GM23338 (cell line): ENCODE measurements at regions not wholly inside any gene's neighbourhood (a gene's known extent, or its start where the extent isn't known, plus 50 kb on each side); places are given as distances from the start of the nearest gene placed in this dataset.

ENCODE experiments used
- ATAC-seq: fragments of 200-7000 bp; cut with Tn5 transposase; 3 replicates; pipeline ENCODE4 v1.9.1; 2020
- DNase-seq: peaks from one replicate; pipeline ENCODE4 v3.0.0-alpha.2; 2015; ENCODE audit warnings: low spot score
- H2AFZ ChIP-seq: fragments of 200-600 bp; sonication (generic); 2 replicates; pipeline ENCODE4 v1.8.0; 2016; ENCODE audit warnings: antibody characterized with exemption, mild to moderate bottlenecking, moderate library complexity
- H3F3A ChIP-seq: fragments of 200-600 bp; sonication (generic); replicated peaks from 2 replicates; pipeline ENCODE4 v1.8.0; 2017; ENCODE audit warnings: antibody characterized with exemption, mixed run types, low read depth
- H3K27ac ChIP-seq: fragments of 200-600 bp; sonication (generic); 2 replicates; pipeline ENCODE4 v1.6.1; 2016; ENCODE audit warnings: low read depth
- H3K27me3 ChIP-seq: fragments of 200-600 bp; sonication (generic); 2 replicates; pipeline ENCODE4 v1.8.0; 2016; ENCODE audit warnings: mild to moderate bottlenecking, mixed run types, moderate library complexity; ENCODE audit not compliant: insufficient read depth
- H3K36me3 ChIP-seq: fragments of 200-600 bp; sonication (generic); 2 replicates; pipeline ENCODE4 v1.8.0; 2016; ENCODE audit warnings: mild to moderate bottlenecking; ENCODE audit not compliant: insufficient read depth
- H3K4me1 ChIP-seq: fragments of 200-600 bp; sonication (generic); 2 replicates; pipeline ENCODE4 v1.8.0; 2016; ENCODE audit warnings: mild to moderate bottlenecking, moderate library complexity; ENCODE audit not compliant: insufficient read depth
- H3K4me2 ChIP-seq: fragments of 200-600 bp; sonication (generic); 2 replicates; pipeline ENCODE4 v1.7.1; 2017; ENCODE audit warnings: mixed run types
- H3K4me3 ChIP-seq: fragments of 200-600 bp; sonication (generic); 2 replicates; pipeline ENCODE4 v1.6.1; 2016; ENCODE audit warnings: mixed run types
- H3K79me2 ChIP-seq: fragments of 200-600 bp; sonication (generic); replicated peaks from 2 replicates; pipeline ENCODE4 v1.8.0; 2017; ENCODE audit warnings: mild to moderate bottlenecking; ENCODE audit not compliant: insufficient read depth
- H3K9me2 ChIP-seq: fragments of 200-600 bp; sonication (generic); 2 replicates; pipeline ENCODE4 v1.8.0; 2017; ENCODE audit not compliant: insufficient read depth
- H4K20me1 ChIP-seq: fragments of 200-600 bp; sonication (generic); replicated peaks from 2 replicates; pipeline ENCODE4 v1.8.0; 2017; ENCODE audit warnings: mild to moderate bottlenecking; ENCODE audit not compliant: insufficient read depth
- H3K27ac Mint-ChIP-seq: 2 replicates; pipeline ENCODE4 v1.8.0; 2020; ENCODE audit warnings: inconsistent platforms, mild to moderate bottlenecking, moderate library complexity, mixed read lengths
- H3K27me3 Mint-ChIP-seq: 3 replicates; pipeline ENCODE4 v1.8.0; 2022; ENCODE audit warnings: low read depth, mild to moderate bottlenecking, moderate library complexity, mixed read lengths, inconsistent platforms; ENCODE audit not compliant: insufficient read depth, poor library complexity
- H3K36me3 Mint-ChIP-seq: 3 replicates; pipeline ENCODE4 v1.8.0; 2021; ENCODE audit warnings: low read depth, mild to moderate bottlenecking, inconsistent platforms, moderate library complexity, mixed read lengths
- H3K4me1 Mint-ChIP-seq: 3 replicates; pipeline ENCODE4 v1.8.0; 2020; ENCODE audit warnings: mild to moderate bottlenecking, inconsistent platforms, mixed read lengths
- H3K4me3 Mint-ChIP-seq: 3 replicates; pipeline ENCODE4 v1.8.0; 2021; ENCODE audit warnings: moderate library complexity, mild to moderate bottlenecking, inconsistent platforms, mixed read lengths
- H3K9me3 Mint-ChIP-seq: 3 replicates; pipeline ENCODE4 v1.8.0; 2020; ENCODE audit warnings: moderate library complexity, mild to moderate bottlenecking, inconsistent platforms, mixed read lengths
- CREB1 ChIP-seq: fragments of 250-450 bp; sonication (Bioruptor Pico); IDR thresholded peaks from 2 replicates; pipeline ENCODE4 v1.5.0; 2020; ENCODE audit warnings: low read depth, mild to moderate bottlenecking, moderate library complexity
- CTCF ChIP-seq, 2 experiments: fragments of 200-600 bp in 1 of 2; sonication (generic) in 1 of 2; conservative IDR thresholded peaks; 2 replicates each; pipeline versions ENCODE4 v1.5.1 to v1.6.1; 2016 to 2017; ENCODE audit warnings: antibody characterized with exemption in 2 of 2, low read depth in 2 of 2, mild to moderate bottlenecking in 2 of 2, moderate library complexity in 1 of 2
- EZH2 ChIP-seq: fragments of 200-600 bp; sonication (generic); IDR thresholded peaks from one replicate; pipeline ENCODE4 v1.8.0; 2017; ENCODE audit warnings: antibody characterized with exemption, mild to moderate bottlenecking, low read depth; ENCODE audit not compliant: unreplicated experiment
- JUNB ChIP-seq: IDR thresholded peaks from one replicate; pipeline ENCODE4 v1.6.1; 2016; ENCODE audit warnings: antibody characterized with exemption; ENCODE audit not compliant: unreplicated experiment
- NANOG ChIP-seq: IDR thresholded peaks from 2 replicates; pipeline ENCODE4 v1.6.1; 2016; ENCODE audit warnings: antibody characterized with exemption, borderline replicate concordance
- POLR2AphosphoS5 ChIP-seq: IDR thresholded peaks from 2 replicates; pipeline ENCODE4 v1.6.1; 2016; ENCODE audit warnings: antibody characterized with exemption, low read depth
- REST ChIP-seq: IDR thresholded peaks from one replicate; pipeline ENCODE4 v1.6.1; 2018; ENCODE audit warnings: antibody characterized with exemption; ENCODE audit not compliant: unreplicated experiment
- STAT1 ChIP-seq: IDR thresholded peaks from one replicate; pipeline ENCODE4 v1.6.1; 2016; ENCODE audit warnings: antibody characterized with exemption; ENCODE audit not compliant: unreplicated experiment
- ZNF114 ChIP-seq: fragments of 250-450 bp; sonication (Bioruptor Pico); IDR thresholded peaks from 2 replicates; pipeline ENCODE4 v1.5.0; 2020; ENCODE audit warnings: mild to moderate bottlenecking, moderate library complexity
- ZNF331 ChIP-seq: fragments of 250-450 bp; sonication (Bioruptor Pico); IDR thresholded peaks from 2 replicates; pipeline ENCODE4 v1.5.0; 2020; ENCODE audit warnings: low read depth, mild to moderate bottlenecking, moderate library complexity
- ZNF462 ChIP-seq: fragments of 250-450 bp; sonication (Bioruptor Pico); IDR thresholded peaks from 2 replicates; pipeline ENCODE4 v1.5.0; 2020; ENCODE audit warnings: mild to moderate bottlenecking, moderate library complexity

- TF ChIP-seq ZNF462 (CRISPR knock-in tag) (no peak), POLR2AphosphoS5 (no peak), ZNF331 (CRISPR knock-in tag) (no peak), REST (no peak), NANOG (no peak)
Observed at GRCh38 chr18:24799720-24800119, 339.3 kb downstream of the HRH4 start (continued).

GRCh38 chr18:24801001-24801400, 340.6 kb downstream of the HRH4 start:
- ATAC-seq = no peak
- H3K4me2 ChIP-seq = no peak overlapping the region
- Mint-ChIP-seq H3K27ac (no peak overlapping the region), H3K9me3 (peaks cover 15% of the 10 kb centered on the region), H3K36me3 (peaks cover 7% of the 10 kb centered on the region; the same call in 1 of the 3 replicates), H3K4me1 (peaks cover 12% of the 10 kb centered on the region), H3K4me3 (no peak overlapping the region), H3K27me3 (peaks cover 7% of the 10 kb centered on the region)
- H3K4me1 ChIP-seq = no peaks in the 10 kb centered on the region
- no peaks in the 10 kb centered on the region for H3K79me2 ChIP-seq
- no peak overlapping the region for H2AFZ ChIP-seq
- H3K4me3 ChIP-seq = no peak overlapping the region
- H3K27ac ChIP-seq = no peak overlapping the region
- no peaks in the 10 kb centered on the region; the same call in 1 of the 2 replicates for H3K9me2 ChIP-seq
- H4K20me1 ChIP-seq = no peaks in the 10 kb centered on the region
- H3K27me3 ChIP-seq = no peaks in the 10 kb centered on the region
- H3K36me3 ChIP-seq = no peaks in the 10 kb centered on the region; the same call in 1 of the 2 replicates
- H3F3A ChIP-seq = no peaks in the 10 kb centered on the region
- no peak for DNase-seq
- TF ChIP-seq ZNF331 (CRISPR knock-in tag) (no peak), CTCF (conservative IDR thresholded peaks at IDR 0.05; ENCODE audit: low read depth in 2 of 2) (no peak), NANOG (no peak), STAT1 (no peak), JUNB (no peak), CREB1 (CRISPR knock-in tag) (no peak), EZH2 (no peak), ZNF114 (CRISPR knock-in tag) (no peak)
